ENCODE measurements at regions not wholly inside any gene's neighbourhood (a gene's known extent, or its start where the extent isn't known, plus 50 kb on each side); places are given as distances from the start of the nearest gene placed in this dataset.

- Histone ChIP-seq H3K36me3 (ENCODE audit: control insufficient read depth, insufficient read depth, low read length) (no peaks in the 10 kb centered on the region), H3K4me1 (ENCODE audit: control insufficient read depth, insufficient read depth, low read length) (peaks cover 3% of the 10 kb centered on the region), H3K4me3 (ENCODE audit: low read length) (no peak overlapping the region), H3K9me3 (ENCODE audit: control insufficient read depth, insufficient read depth, low read length) (no peaks in the 10 kb centered on the region), H3K27me3 (ENCODE audit: control insufficient read depth, insufficient read depth, low read length) (no peaks in the 10 kb centered on the region), H3K27ac (ENCODE audit: low read length) (no peak overlapping the region)
- WGBS (ENCODE audit: insufficient coverage, insufficient read length): no CpG with 5 or more reads among the region's 4 CpGs
- DNase-seq (ENCODE audit: low read depth, low spot score): no peak
These were observed 114.2 kb downstream of the FOXD2 start for GRCh38 chr1:47551971-47552528.

GRCh38 chr1:47554082-47554481 lies 116.2 kb downstream of the FOXD2 start:
- no peaks in the 10 kb centered on the region for H3K36me3 ChIP-seq (ENCODE audit: control insufficient read depth, insufficient read depth, low read length)
- H3K9me3 ChIP-seq (ENCODE audit: control insufficient read depth, insufficient read depth, low read length): no peaks in the 10 kb centered on the region
- WGBS (ENCODE audit: insufficient coverage, insufficient read length): no CpG with 5 or more reads among the region's 5 CpGs
- no peaks in the 10 kb centered on the region; the same call in 1 of the 2 replicates for H3K4me1 ChIP-seq (ENCODE audit: control insufficient read depth, insufficient read depth, low read length)
- no peak overlapping the region for H3K4me3 ChIP-seq (ENCODE audit: low read length)
- H3K27me3 ChIP-seq (ENCODE audit: control insufficient read depth, insufficient read depth, low read length): no peaks in the 10 kb centered on the region
- DNase-seq (ENCODE audit: low read depth, low spot score): no peak
- no peak overlapping the region for H3K27ac ChIP-seq (ENCODE audit: low read length)

GRCh38 chr1:47554901-47555300 lies 117.1 kb downstream of the FOXD2 start:
- DNase-seq (ENCODE audit: low read depth, low spot score): no peak
- WGBS (ENCODE audit: insufficient coverage, insufficient read length): no CpG with 5 or more reads among the region's 1 CpG
- H3K4me1 ChIP-seq (ENCODE audit: control insufficient read depth, insufficient read depth, low read length): no peaks in the 10 kb centered on the region; the same call in 1 of the 2 replicates
- H3K36me3 ChIP-seq (ENCODE audit: control insufficient read depth, insufficient read depth, low read length): no peaks in the 10 kb centered on the region
- H3K27ac ChIP-seq (ENCODE audit: low read length): no peak overlapping the region
- H3K4me3 ChIP-seq (ENCODE audit: low read length): no peak overlapping the region
- H3K9me3 ChIP-seq (ENCODE audit: control insufficient read depth, insufficient read depth, low read length): no peaks in the 10 kb centered on the region
- no peaks in the 10 kb centered on the region for H3K27me3 ChIP-seq (ENCODE audit: control insufficient read depth, insufficient read depth, low read length)

GRCh38 chr1:47555306-47555705 lies 117.5 kb downstream of the FOXD2 start:
- Histone ChIP-seq H3K27me3 (ENCODE audit: control insufficient read depth, insufficient read depth, low read length) (no peaks in the 10 kb centered on the region), H3K27ac (ENCODE audit: low read length) (no peak overlapping the region), H3K9me3 (ENCODE audit: control insufficient read depth, insufficient read depth, low read length) (no peaks in the 10 kb centered on the region), H3K36me3 (ENCODE audit: control insufficient read depth, insufficient read depth, low read length) (no peaks in the 10 kb centered on the region), H3K4me3 (ENCODE audit: low read length) (no peak overlapping the region), H3K4me1 (ENCODE audit: control insufficient read depth, insufficient read depth, low read length) (no peaks in the 10 kb centered on the region; the same call in 1 of the 2 replicates)
- no CpG with 5 or more reads among the region's 2 CpGs for WGBS (ENCODE audit: insufficient coverage, insufficient read length)
- no peak for DNase-seq (ENCODE audit: low read depth, low spot score)

- DNase-seq (ENCODE audit: low read depth, low spot score): no peak
- H3K9me3 ChIP-seq (ENCODE audit: control insufficient read depth, insufficient read depth, low read length): no peaks in the 10 kb centered on the region
- no peak overlapping the region for H3K27ac ChIP-seq (ENCODE audit: low read length)
- WGBS (ENCODE audit: insufficient coverage, insufficient read length): no CpG with 5 or more reads among the region's 24 CpGs
- no peaks in the 10 kb centered on the region for H3K36me3 ChIP-seq (ENCODE audit: control insufficient read depth, insufficient read depth, low read length)
- H3K4me1 ChIP-seq (ENCODE audit: control insufficient read depth, insufficient read depth, low read length): no peaks in the 10 kb centered on the region; the same call in 1 of the 2 replicates
- no peaks in the 10 kb centered on the region for H3K27me3 ChIP-seq (ENCODE audit: control insufficient read depth, insufficient read depth, low read length)
- H3K4me3 ChIP-seq (ENCODE audit: low read length): no peak overlapping the region
These were observed 118.2 kb downstream of the FOXD2 start for GRCh38 chr1:47555841-47556560.

- no peak for DNase-seq (ENCODE audit: low read depth, low spot score)
- no peak overlapping the region for H3K27ac ChIP-seq (ENCODE audit: low read length)
- no peak overlapping the region for H3K4me3 ChIP-seq (ENCODE audit: low read length)
- no peaks in the 10 kb centered on the region for H3K27me3 ChIP-seq (ENCODE audit: control insufficient read depth, insufficient read depth, low read length)
- no peaks in the 10 kb centered on the region for H3K36me3 ChIP-seq (ENCODE audit: control insufficient read depth, insufficient read depth, low read length)
- no CpG with 5 or more reads among the region's 4 CpGs for WGBS (ENCODE audit: insufficient coverage, insufficient read length)
- H3K4me1 ChIP-seq (ENCODE audit: control insufficient read depth, insufficient read depth, low read length): no peaks in the 10 kb centered on the region; the same call in 1 of the 2 replicates
- no peaks in the 10 kb centered on the region for H3K9me3 ChIP-seq (ENCODE audit: control insufficient read depth, insufficient read depth, low read length)
These were observed 119.2 kb downstream of the FOXD2 start for GRCh38 chr1:47557066-47557465.

GRCh38 chr1:47558601-47559593 lies 121.1 kb downstream of the FOXD2 start:
- Histone ChIP-seq H3K4me3 (ENCODE audit: low read length) (no peak overlapping the region), H3K36me3 (ENCODE audit: control insufficient read depth, insufficient read depth, low read length) (no peaks in the 10 kb centered on the region), H3K4me1 (ENCODE audit: control insufficient read depth, insufficient read depth, low read length) (peaks cover under 1% of the 10 kb centered on the region), H3K27ac (ENCODE audit: low read length) (no peak overlapping the region), H3K9me3 (ENCODE audit: control insufficient read depth, insufficient read depth, low read length) (no peaks in the 10 kb centered on the region), H3K27me3 (ENCODE audit: control insufficient read depth, insufficient read depth, low read length) (no peaks in the 10 kb centered on the region)
- DNase-seq (ENCODE audit: low read depth, low spot score): no peak
- no CpG with 5 or more reads among the region's 18 CpGs for WGBS (ENCODE audit: insufficient coverage, insufficient read length)

- Histone ChIP-seq H3K27ac (ENCODE audit: low read length) (no peak overlapping the region), H3K4me1 (ENCODE audit: control insufficient read depth, insufficient read depth, low read length) (peaks cover 4% of the 10 kb centered on the region)
These were observed 122.3 kb downstream of the FOXD2 start for GRCh38 chr1:47559944-47560695.

GRCh38 chr1:47561523-47562007 lies 123.7 kb downstream of the FOXD2 start:
- Histone ChIP-seq H3K36me3 (ENCODE audit: control insufficient read depth, insufficient read depth, low read length) (no peaks in the 10 kb centered on the region), H3K27ac (ENCODE audit: low read length) (no peak overlapping the region), H3K27me3 (ENCODE audit: control insufficient read depth, insufficient read depth, low read length) (no peaks in the 10 kb centered on the region), H3K9me3 (ENCODE audit: control insufficient read depth, insufficient read depth, low read length) (no peaks in the 10 kb centered on the region), H3K4me3 (ENCODE audit: low read length) (no peak overlapping the region), H3K4me1 (ENCODE audit: control insufficient read depth, insufficient read depth, low read length) (peaks cover 5% of the 10 kb centered on the region; the same call in 1 of the 2 replicates)
- no CpG with 5 or more reads among the region's 2 CpGs for WGBS (ENCODE audit: insufficient coverage, insufficient read length)
- DNase-seq (ENCODE audit: low read depth, low spot score): no peak

More at GRCh38 chr1:47559944-47560695, 122.3 kb downstream of the FOXD2 start:
- Histone ChIP-seq H3K4me3 (ENCODE audit: low read length) (no peak overlapping the region), H3K36me3 (ENCODE audit: control insufficient read depth, insufficient read depth, low read length) (no peaks in the 10 kb centered on the region), H3K9me3 (ENCODE audit: control insufficient read depth, insufficient read depth, low read length) (no peaks in the 10 kb centered on the region), H3K27me3 (ENCODE audit: control insufficient read depth, insufficient read depth, low read length) (no peaks in the 10 kb centered on the region)
- no peak for DNase-seq (ENCODE audit: low read depth, low spot score)
- WGBS (ENCODE audit: insufficient coverage, insufficient read length): no CpG with 5 or more reads among the region's 7 CpGs
